ENCODE measurements at regions not wholly inside any gene's neighbourhood (a gene's known extent, or its start where the extent isn't known, plus 50 kb on each side); places are given as distances from the start of the nearest gene placed in this dataset.
"Not testable (repeated sequence)": the region's sequence is repeated elsewhere in the genome, so short reads cannot be mapped to it uniquely, and the experiment has no call there.

GRCh38 chr12:34303091-34303870, 281.0 kb downstream of the ALG10 start:
- no peak for DNase-seq (ENCODE audit: low read depth, low spot score)

GRCh38 chr12:34304001-34304400, 281.7 kb downstream of the ALG10 start:
- DNase-seq (ENCODE audit: low read depth, low spot score), result no peak

GRCh38 chr12:34304546-34304945, 282.2 kb downstream of the ALG10 start:
- no peak for DNase-seq (ENCODE audit: low read depth, low spot score)

- DNase-seq (ENCODE audit: low read depth, low spot score), result no peak
These were observed 282.9 kb downstream of the ALG10 start for GRCh38 chr12:34305176-34305575.

- DNase-seq (ENCODE audit: low read depth, low spot score), result no peak
These were observed 284.0 kb downstream of the ALG10 start for GRCh38 chr12:34306133-34306830.

- DNase-seq (ENCODE audit: low read depth, low spot score), result not testable (repeated sequence)
These were observed 287.8 kb downstream of the ALG10 start for GRCh38 chr12:34309806-34310804.

- DNase-seq (ENCODE audit: low read depth, low spot score), result no peak
These were observed 289.0 kb downstream of the ALG10 start for GRCh38 chr12:34311337-34311736.

GRCh38 chr12:34327671-34328070, 305.4 kb downstream of the ALG10 start:
- no peak for DNase-seq (ENCODE audit: low read depth, low spot score)

- DNase-seq (ENCODE audit: low read depth, low spot score), result no peak
These were observed 311.0 kb downstream of the ALG10 start for GRCh38 chr12:34333337-34333736.

GRCh38 chr12:34334538-34334937, 312.2 kb downstream of the ALG10 start:
- DNase-seq (ENCODE audit: low read depth, low spot score), result no peak

- DNase-seq (ENCODE audit: low read depth, low spot score), result no peak
These were observed 312.9 kb downstream of the ALG10 start for GRCh38 chr12:34334953-34335743.

GRCh38 chr12:34335819-34336262, 313.5 kb downstream of the ALG10 start:
- no peak for DNase-seq (ENCODE audit: low read depth, low spot score)

GRCh38 chr12:34336619-34337465, 314.5 kb downstream of the ALG10 start:
- no peak for DNase-seq (ENCODE audit: low read depth, low spot score)

GRCh38 chr12:34338751-34339150, 316.5 kb downstream of the ALG10 start:
- DNase-seq (ENCODE audit: low read depth, low spot score), result no peak

GRCh38 chr12:34339922-34340321, 317.6 kb downstream of the ALG10 start:
- DNase-seq (ENCODE audit: low read depth, low spot score), result no peak

GRCh38 chr12:34340534-34341361, 318.5 kb downstream of the ALG10 start:
- DNase-seq (ENCODE audit: low read depth, low spot score), result no peak

- no peak for DNase-seq (ENCODE audit: low read depth, low spot score)
These were observed 319.1 kb downstream of the ALG10 start for GRCh38 chr12:34341362-34341733.

GRCh38 chr12:34342048-34342447, 319.8 kb downstream of the ALG10 start:
- DNase-seq (ENCODE audit: low read depth, low spot score), result no peak

GRCh38 chr12:34343345-34343744, 321.0 kb downstream of the ALG10 start:
- no peak for DNase-seq (ENCODE audit: low read depth, low spot score)

All from activated naive CD8-positive, alpha-beta T cell treated with anti-CD3 and anti-CD28 coated beads, Interleukin-2, amount 50 U/mL, for 16 hours (primary cell).